CD14-positive monocyte (primary cell): ENCODE measurements at regions not wholly inside any gene's neighbourhood (a gene's known extent, or its start where the extent isn't known, plus 50 kb on each side); places are given as distances from the start of the nearest gene placed in this dataset.

Source experiments
- DNase-seq, 3 donors: peaks; one replicate each; pipeline ENCODE4 v3.0.0-alpha.2; 2011 to 2022
- H2AFZ ChIP-seq: 2 replicates; pipeline ENCODE4 v1.6.0; 2012; ENCODE audit warnings: mild to moderate bottlenecking, low read depth, low read length, inconsistent platforms; ENCODE audit not compliant: insufficient read depth, poor library complexity, severe bottlenecking
- H3K27ac ChIP-seq, 2 donors: 1 replicate in 1 of 2; 2 replicates in 1 of 2; pipeline ENCODE4 v1.5.1; 2012 to 2013; ENCODE audit warnings: low read length in 2 of 2, control low read depth in 1 of 2, inconsistent platforms in 1 of 2, low read depth in 1 of 2, mild to moderate bottlenecking in 1 of 2
- H3K27me3 ChIP-seq, 2 donors: one replicate each; pipeline versions ENCODE4 v1.6.0 to v1.6.1; 2011 to 2013; ENCODE audit warnings: low read length in 2 of 2; ENCODE audit not compliant: control insufficient read depth in 2 of 2, insufficient read depth in 2 of 2
- H3K36me3 ChIP-seq, 2 donors: replicated peaks in 1 of 2; 1 replicate in 1 of 2; 2 replicates in 1 of 2; pipeline versions ENCODE4 v1.5.1 to v1.6.1; 2012 to 2013; ENCODE audit warnings: low read length in 2 of 2, control low read depth in 1 of 2, inconsistent platforms in 1 of 2, mild to moderate bottlenecking in 1 of 2; ENCODE audit not compliant: insufficient read depth in 2 of 2, control insufficient read depth in 1 of 2
- H3K4me1 ChIP-seq, 2 donors: 1 replicate in 1 of 2; 2 replicates in 1 of 2; pipeline versions ENCODE4 v1.5.1 to v1.6.1; 2012 to 2013; ENCODE audit warnings: low read length in 2 of 2, control low read depth in 1 of 2, inconsistent platforms in 1 of 2, mild to moderate bottlenecking in 1 of 2, moderate library complexity in 1 of 2; ENCODE audit not compliant: insufficient read depth in 2 of 2, control insufficient read depth in 1 of 2
- H3K4me2 ChIP-seq: replicated peaks from 2 replicates; pipeline ENCODE3; 2012; ENCODE audit warnings: low read length, moderate library complexity, mild to moderate bottlenecking; ENCODE audit not compliant: poor library complexity, severe bottlenecking; ENCODE audit errors: extremely low read depth
- H3K4me3 ChIP-seq, 3 experiments: fragments of 200-600 bp in 1 of 3; sonication (generic) in 1 of 3; replicated peaks in 1 of 3; 1 replicate in 2 of 3; 2 replicates in 1 of 3; pipeline ENCODE4 v1.5.1; 2011 to 2013; ENCODE audit warnings: low read length in 3 of 3, mild to moderate bottlenecking in 3 of 3, control low read depth in 2 of 3, low read depth in 2 of 3, inconsistent platforms in 1 of 3, moderate library complexity in 1 of 3
- H3K79me2 ChIP-seq: 2 replicates; pipeline ENCODE4 v1.6.0; 2012; ENCODE audit warnings: mild to moderate bottlenecking, control low read depth, inconsistent platforms, low read length, moderate library complexity; ENCODE audit not compliant: insufficient read depth
- H3K9ac ChIP-seq: 2 replicates; pipeline ENCODE4 v1.6.0; 2017; ENCODE audit warnings: low read length, mild to moderate bottlenecking; ENCODE audit not compliant: insufficient read depth, poor library complexity, severe bottlenecking
- H3K9me3 ChIP-seq, 2 donors: replicated peaks in 1 of 2; 1 replicate in 1 of 2; 2 replicates in 1 of 2; pipeline versions ENCODE4 v1.5.1 to v1.6.1; 2012 to 2013; ENCODE audit warnings: low read length in 2 of 2, control low read depth in 1 of 2; ENCODE audit not compliant: control insufficient read depth in 1 of 2, insufficient read depth in 1 of 2
- H4K20me1 ChIP-seq: 2 replicates; pipeline ENCODE4 v1.6.0; 2012; ENCODE audit warnings: mild to moderate bottlenecking, low read length, control low read depth, moderate library complexity; ENCODE audit not compliant: insufficient read depth
- H3K27ac Mint-ChIP-seq, 7 donors: one replicate each; pipeline ENCODE4 v1.8.0; 2020; ENCODE audit warnings: mild to moderate bottlenecking in 7 of 7, mixed read lengths in 7 of 7, moderate library complexity in 6 of 7, inconsistent platforms in 2 of 7
- H3K27me3 Mint-ChIP-seq, 3 donors: one replicate each; pipeline ENCODE4 v1.8.0; 2021 to 2022; ENCODE audit warnings: low read depth in 3 of 3, mild to moderate bottlenecking in 3 of 3, mixed read lengths in 3 of 3, moderate library complexity in 3 of 3, inconsistent platforms in 1 of 3
- H3K36me3 Mint-ChIP-seq, 2 donors: one replicate each; pipeline ENCODE4 v1.8.0; 2020; ENCODE audit warnings: mixed read lengths in 2 of 2, inconsistent platforms in 1 of 2, mild to moderate bottlenecking in 1 of 2
- H3K4me1 Mint-ChIP-seq: one replicate; pipeline ENCODE4 v1.8.0; 2020; ENCODE audit warnings: mild to moderate bottlenecking, mixed read lengths
- H3K4me3 Mint-ChIP-seq, 2 donors: one replicate each; pipeline ENCODE4 v1.8.0; 2020; ENCODE audit warnings: mild to moderate bottlenecking in 2 of 2, mixed read lengths in 2 of 2, moderate library complexity in 1 of 2
- H3K9me3 Mint-ChIP-seq, 7 donors: one replicate each; pipeline ENCODE4 v1.8.0; 2020 to 2022; ENCODE audit warnings: mixed read lengths in 7 of 7, mild to moderate bottlenecking in 6 of 7, moderate library complexity in 6 of 7, inconsistent platforms in 2 of 7
- WGBS: methylation state at CpG from one replicate; pipeline ENCODE4 v1.1.5; 2013; ENCODE audit warnings: missing lambda C conversion rate; ENCODE audit not compliant: insufficient coverage; 5-methylcytosine and 5-hydroxymethylcytosine counted together
- intact Hi-C, 2 donors: fragments of 100-400 bp; cut with micrococcal nuclease; formaldehyde crosslinking; loops; one replicate each; pipeline versions ENCODE4 v1.15.0 to v1.15.1; 2023
- TF ChIP-seq, protein P1 (sequence below): fragments of 200-600 bp; IDR thresholded peaks from one replicate; pipeline ENCODE4 v1.8.0; 2022; ENCODE audit warnings: antibody characterized with exemption, mild to moderate bottlenecking

- Mint-ChIP-seq H3K9me3 (peaks cover under 1 to 10% (median 7%) of the 10 kb centered on the region in 7 donors), H3K27ac (no peak overlapping the region), H3K4me3 (no peak overlapping the region), H3K4me1 (no peaks in the 10 kb centered on the region), H3K27me3 (peaks cover 0 to 7% (median 2%) of the 10 kb centered on the region in 3 donors), H3K36me3 (no peaks in the 10 kb centered on the region)
- Histone ChIP-seq H3K79me2 (no peaks in the 10 kb centered on the region), H3K27ac (no peak overlapping the region), H3K9ac (no peak overlapping the region), H3K4me1 (no peaks in the 10 kb centered on the region), H2AFZ (no peak overlapping the region), H3K4me3 (no peak overlapping the region), H3K9me3 (peaks cover 0 to 3% of the 10 kb centered on the region in 2 donors), H4K20me1 (no peaks in the 10 kb centered on the region), H3K27me3 (no peaks in the 10 kb centered on the region), H3K36me3 (no peaks in the 10 kb centered on the region), H3K4me2 (no peak overlapping the region)
- intact Hi-C loops = no loop called here
- TF ChIP-seq, protein P1, sequence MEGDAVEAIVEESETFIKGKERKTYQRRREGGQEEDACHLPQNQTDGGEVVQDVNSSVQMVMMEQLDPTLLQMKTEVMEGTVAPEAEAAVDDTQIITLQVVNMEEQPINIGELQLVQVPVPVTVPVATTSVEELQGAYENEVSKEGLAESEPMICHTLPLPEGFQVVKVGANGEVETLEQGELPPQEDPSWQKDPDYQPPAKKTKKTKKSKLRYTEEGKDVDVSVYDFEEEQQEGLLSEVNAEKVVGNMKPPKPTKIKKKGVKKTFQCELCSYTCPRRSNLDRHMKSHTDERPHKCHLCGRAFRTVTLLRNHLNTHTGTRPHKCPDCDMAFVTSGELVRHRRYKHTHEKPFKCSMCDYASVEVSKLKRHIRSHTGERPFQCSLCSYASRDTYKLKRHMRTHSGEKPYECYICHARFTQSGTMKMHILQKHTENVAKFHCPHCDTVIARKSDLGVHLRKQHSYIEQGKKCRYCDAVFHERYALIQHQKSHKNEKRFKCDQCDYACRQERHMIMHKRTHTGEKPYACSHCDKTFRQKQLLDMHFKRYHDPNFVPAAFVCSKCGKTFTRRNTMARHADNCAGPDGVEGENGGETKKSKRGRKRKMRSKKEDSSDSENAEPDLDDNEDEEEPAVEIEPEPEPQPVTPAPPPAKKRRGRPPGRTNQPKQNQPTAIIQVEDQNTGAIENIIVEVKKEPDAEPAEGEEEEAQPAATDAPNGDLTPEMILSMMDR = no peak
- no peak for DNase-seq
- 79% methylated on average over 2 of the region's 2 CpGs for WGBS
Measured at GRCh38 chr10:21423338-21423737, 102.1 kb downstream of the SKIDA1 start.

DNA sequence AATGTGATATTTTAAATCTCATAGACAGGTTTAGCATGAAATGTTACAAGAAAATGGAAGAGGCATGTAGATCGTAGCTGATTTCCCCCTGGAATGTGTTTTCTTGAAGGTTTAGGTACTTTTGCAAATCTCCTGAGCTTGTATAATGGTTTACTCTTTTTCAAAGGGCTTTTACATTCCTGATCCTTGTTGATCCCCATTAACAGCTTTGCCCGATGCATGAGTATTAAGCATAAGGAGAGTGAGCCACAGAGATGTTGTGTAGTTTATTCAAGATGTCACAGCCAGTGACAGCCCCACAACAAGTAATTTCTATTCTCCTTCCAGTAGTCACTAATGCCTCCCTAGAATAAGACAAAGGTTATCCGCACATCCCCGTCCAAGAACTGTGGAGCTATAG is 103.7 kb downstream of the SKIDA1 start:
- intact Hi-C loops = no loop called here
- Mint-ChIP-seq H3K4me1 (no peaks in the 10 kb centered on the region), H3K9me3 (peaks cover 0 to 10% (median 3%) of the 10 kb centered on the region in 7 donors), H3K4me3 (no peak overlapping the region), H3K27ac (no peak overlapping the region), H3K27me3 (peaks cover 2 to 3% (median 3%) of the 10 kb centered on the region in 3 donors), H3K36me3 (no peaks in the 10 kb centered on the region)
- no peak overlapping the region for H3K4me2 ChIP-seq
- no CpG with 5 or more reads among the region's 4 CpGs for WGBS
- H3K27me3 ChIP-seq = no peaks in the 10 kb centered on the region
- H3K9ac ChIP-seq = no peak overlapping the region
- H3K27ac ChIP-seq = no peak overlapping the region
- no peaks in the 10 kb centered on the region for H3K4me1 ChIP-seq
- DNase-seq = no peak
- H4K20me1 ChIP-seq = no peaks in the 10 kb centered on the region
- peaks cover 0 to under 1% of the 10 kb centered on the region in 2 donors for H3K9me3 ChIP-seq
- H3K36me3 ChIP-seq = no peaks in the 10 kb centered on the region
- no peak overlapping the region for H3K4me3 ChIP-seq
- TF ChIP-seq, protein P1 = no peak
- no peak overlapping the region for H2AFZ ChIP-seq
- no peaks in the 10 kb centered on the region for H3K79me2 ChIP-seq
